Glutamatergic neuron (in vitro differentiated cells): ENCODE measurements at regions not wholly inside any gene's neighbourhood (a gene's known extent, or its start where the extent isn't known, plus 50 kb on each side); places are given as distances from the start of the nearest gene placed in this dataset.
"Not testable (repeated sequence)": the region's sequence is repeated elsewhere in the genome, so short reads cannot be mapped to it uniquely, and the experiment has no call there.

Experiments used
- DNase-seq: peaks from one replicate; pipeline ENCODE4 v3.0.0; 2022
- H3K27ac Mint-ChIP-seq: one replicate; pipeline ENCODE4 v1.8.0; 2020; ENCODE audit warnings: mild to moderate bottlenecking, mixed read lengths, inconsistent platforms; ENCODE audit not compliant: unreplicated experiment
- H3K27me3 Mint-ChIP-seq: one replicate; pipeline ENCODE4 v1.8.0; 2020; ENCODE audit warnings: mild to moderate bottlenecking, moderate library complexity, mixed read lengths, inconsistent platforms; ENCODE audit not compliant: unreplicated experiment
- H3K36me3 Mint-ChIP-seq: one replicate; pipeline ENCODE4 v1.8.0; 2020; ENCODE audit warnings: mild to moderate bottlenecking, mixed read lengths, inconsistent platforms; ENCODE audit not compliant: unreplicated experiment
- H3K4me1 Mint-ChIP-seq: one replicate; pipeline ENCODE4 v1.8.0; 2020; ENCODE audit warnings: mild to moderate bottlenecking, low read depth, mixed read lengths, inconsistent platforms; ENCODE audit not compliant: unreplicated experiment
- H3K4me3 Mint-ChIP-seq: one replicate; pipeline ENCODE4 v1.8.0; 2020; ENCODE audit warnings: mild to moderate bottlenecking, mixed read lengths, inconsistent platforms; ENCODE audit not compliant: unreplicated experiment
- H3K9me3 Mint-ChIP-seq: one replicate; pipeline ENCODE4 v1.8.0; 2020; ENCODE audit warnings: mild to moderate bottlenecking, moderate library complexity, mixed read lengths, inconsistent platforms; ENCODE audit not compliant: unreplicated experiment
- TF ChIP-seq, protein P1 (sequence below): fragments of 200-600 bp; sonication (generic); IDR thresholded peaks from one replicate; pipeline ENCODE4 v1.5.0; 2021; ENCODE audit not compliant: partially characterized antibody, unreplicated experiment

DNA sequence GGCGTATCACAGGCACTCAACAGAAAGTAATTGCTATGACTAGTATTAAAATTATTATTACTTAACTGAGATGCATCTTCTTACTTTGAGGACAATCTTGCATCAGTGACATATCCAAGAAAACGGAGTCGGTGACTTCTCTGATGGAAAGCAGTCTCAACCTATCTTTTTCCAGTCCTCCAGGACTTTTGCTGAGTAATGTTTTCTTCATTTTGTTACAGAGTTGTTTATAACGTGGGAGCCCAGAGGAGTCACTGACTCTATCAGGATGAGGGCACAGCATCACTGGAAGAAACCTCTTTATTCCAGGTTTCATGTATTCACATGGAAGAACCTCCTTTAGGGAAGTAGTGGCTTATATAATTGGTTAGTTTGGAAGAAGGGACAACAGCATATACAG lies 51.5 kb upstream of the MELK start:
- Mint-ChIP-seq H3K36me3 (no peaks in the 10 kb centered on the region), H3K4me1 (no peaks in the 10 kb centered on the region), H3K27me3 (peaks cover 6% of the 10 kb centered on the region), H3K4me3 (no peak overlapping the region), H3K9me3 (no peaks in the 10 kb centered on the region), H3K27ac (no peak overlapping the region)
- TF ChIP-seq, protein P1, sequence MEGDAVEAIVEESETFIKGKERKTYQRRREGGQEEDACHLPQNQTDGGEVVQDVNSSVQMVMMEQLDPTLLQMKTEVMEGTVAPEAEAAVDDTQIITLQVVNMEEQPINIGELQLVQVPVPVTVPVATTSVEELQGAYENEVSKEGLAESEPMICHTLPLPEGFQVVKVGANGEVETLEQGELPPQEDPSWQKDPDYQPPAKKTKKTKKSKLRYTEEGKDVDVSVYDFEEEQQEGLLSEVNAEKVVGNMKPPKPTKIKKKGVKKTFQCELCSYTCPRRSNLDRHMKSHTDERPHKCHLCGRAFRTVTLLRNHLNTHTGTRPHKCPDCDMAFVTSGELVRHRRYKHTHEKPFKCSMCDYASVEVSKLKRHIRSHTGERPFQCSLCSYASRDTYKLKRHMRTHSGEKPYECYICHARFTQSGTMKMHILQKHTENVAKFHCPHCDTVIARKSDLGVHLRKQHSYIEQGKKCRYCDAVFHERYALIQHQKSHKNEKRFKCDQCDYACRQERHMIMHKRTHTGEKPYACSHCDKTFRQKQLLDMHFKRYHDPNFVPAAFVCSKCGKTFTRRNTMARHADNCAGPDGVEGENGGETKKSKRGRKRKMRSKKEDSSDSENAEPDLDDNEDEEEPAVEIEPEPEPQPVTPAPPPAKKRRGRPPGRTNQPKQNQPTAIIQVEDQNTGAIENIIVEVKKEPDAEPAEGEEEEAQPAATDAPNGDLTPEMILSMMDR: no peak
- no peak for DNase-seq

DNA sequence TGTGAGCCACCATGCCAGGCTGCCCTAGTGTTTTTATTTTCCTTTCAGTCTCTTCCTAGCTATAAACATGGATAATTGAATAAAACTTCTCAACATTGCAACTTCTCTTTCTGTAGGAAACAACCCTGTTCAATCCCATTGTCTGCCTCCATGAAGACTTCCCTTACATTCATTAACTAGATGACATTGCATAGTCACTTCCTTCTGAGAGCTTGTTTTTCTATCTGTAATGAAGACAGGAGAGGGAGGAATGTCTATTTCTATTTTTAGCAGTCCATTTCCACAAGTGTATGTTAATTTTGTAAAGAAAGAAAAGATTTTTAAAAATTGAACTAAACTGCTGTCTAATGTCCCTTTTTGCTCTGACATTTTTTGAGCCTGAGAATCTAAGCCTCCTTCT lies 55.6 kb upstream of the MELK start:
- H3K27ac Mint-ChIP-seq: no peak overlapping the region
- TF ChIP-seq, protein P1: no peak
- DNase-seq: no peak
- H3K27me3 Mint-ChIP-seq: peaks cover 6% of the 10 kb centered on the region
- H3K9me3 Mint-ChIP-seq: no peaks in the 10 kb centered on the region
- no peak overlapping the region for H3K4me3 Mint-ChIP-seq
- no peaks in the 10 kb centered on the region for H3K4me1 Mint-ChIP-seq
- H3K36me3 Mint-ChIP-seq: no peaks in the 10 kb centered on the region

DNA sequence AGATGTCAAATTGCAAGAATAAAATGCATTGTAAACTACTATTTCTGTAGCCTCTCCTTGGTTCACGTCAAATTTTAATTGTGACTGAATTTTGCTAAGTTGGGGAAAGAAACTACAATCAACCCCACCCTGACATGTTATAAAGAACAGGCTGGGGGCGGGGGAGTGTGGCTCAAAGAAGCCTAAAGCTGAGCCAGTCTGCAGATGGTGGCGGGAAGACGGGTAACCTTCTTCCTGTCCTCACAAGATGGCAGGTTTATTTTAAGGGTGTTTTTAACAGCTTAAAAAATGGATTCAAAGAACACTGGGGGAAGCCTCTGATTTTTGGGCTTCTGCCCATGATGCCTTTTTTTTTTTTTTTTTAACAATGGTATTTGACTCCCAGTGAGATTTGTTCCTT lies 68.5 kb upstream of the MELK start:
- TF ChIP-seq, protein P1: no peak
- H3K9me3 Mint-ChIP-seq: no peaks in the 10 kb centered on the region
- H3K27me3 Mint-ChIP-seq: no peaks in the 10 kb centered on the region
- DNase-seq: no peak
- H3K4me3 Mint-ChIP-seq: no peak overlapping the region
- no peak overlapping the region for H3K27ac Mint-ChIP-seq
- peaks cover 10% of the 10 kb centered on the region for H3K4me1 Mint-ChIP-seq
- no peaks in the 10 kb centered on the region for H3K36me3 Mint-ChIP-seq

DNA sequence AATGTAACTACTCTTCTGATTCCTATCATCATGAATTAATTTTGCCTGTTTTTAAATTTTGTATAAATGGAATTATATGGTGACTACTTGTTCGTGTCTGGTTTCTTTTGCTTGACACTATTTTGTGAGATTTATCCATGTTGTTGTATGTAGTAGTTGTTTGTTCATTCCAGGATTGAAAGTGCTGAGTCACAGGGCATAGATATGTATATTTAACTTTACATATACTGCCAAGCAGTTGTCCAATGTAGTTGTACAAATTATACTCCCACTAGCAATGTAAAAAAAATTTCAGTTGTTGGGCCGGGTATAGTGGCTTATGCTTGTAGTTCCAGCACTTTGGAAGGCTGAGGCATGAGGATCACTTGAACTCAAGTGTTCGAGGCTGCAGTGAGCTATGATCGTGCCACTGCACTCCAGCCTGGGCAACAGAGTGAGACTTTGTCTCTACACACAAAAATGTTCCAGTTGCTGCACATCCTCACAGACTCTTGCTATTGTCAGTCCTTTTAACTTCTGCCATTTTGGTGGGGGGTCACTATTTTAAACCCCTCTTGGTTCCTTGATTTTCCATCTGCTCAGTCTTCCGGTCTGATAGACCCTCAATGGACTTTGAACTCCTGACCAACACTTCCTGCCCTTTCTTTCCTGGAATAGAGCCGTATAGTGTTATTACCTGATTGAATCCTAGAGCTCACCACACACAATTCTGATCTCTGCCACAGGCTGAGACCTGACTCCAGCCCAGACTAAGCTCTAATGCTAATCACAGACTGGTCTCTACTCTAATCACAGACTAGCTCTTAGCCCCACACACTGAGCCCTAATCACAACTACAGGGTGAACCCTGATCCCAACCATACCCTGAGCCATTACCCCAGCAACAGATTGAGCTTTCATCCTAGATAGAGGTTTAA lies 69.3 kb upstream of the MELK start:
- Mint-ChIP-seq H3K36me3 (no peaks in the 10 kb centered on the region), H3K9me3 (no peaks in the 10 kb centered on the region), H3K4me3 (no peak overlapping the region), H3K27ac (no peak overlapping the region), H3K4me1 (peaks cover 14% of the 10 kb centered on the region), H3K27me3 (no peaks in the 10 kb centered on the region)
- TF ChIP-seq, protein P1: no peak
- DNase-seq: no peak

DNA sequence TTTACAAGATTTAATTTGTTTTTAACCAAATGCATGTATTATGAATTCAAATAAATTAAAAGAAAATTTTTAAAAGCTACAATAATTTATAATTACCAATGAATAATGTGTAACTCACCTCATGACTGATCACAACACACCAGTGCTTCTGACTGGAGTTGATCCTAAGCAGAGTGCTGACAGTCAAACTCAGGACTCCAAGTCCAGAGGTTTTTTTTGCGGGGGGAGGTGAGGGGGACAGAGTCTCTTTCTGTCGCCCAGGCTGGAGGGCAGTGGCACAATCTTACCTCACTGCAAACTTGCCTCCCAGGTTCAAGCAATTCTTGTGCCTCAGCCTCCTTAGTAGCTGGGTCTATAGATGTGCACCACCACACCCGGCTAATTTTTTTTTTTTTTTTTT lies 71.0 kb upstream of the MELK start:
- Mint-ChIP-seq H3K27me3 (no peaks in the 10 kb centered on the region), H3K27ac (no peak overlapping the region)
- TF ChIP-seq, protein P1: no peak

DNA sequence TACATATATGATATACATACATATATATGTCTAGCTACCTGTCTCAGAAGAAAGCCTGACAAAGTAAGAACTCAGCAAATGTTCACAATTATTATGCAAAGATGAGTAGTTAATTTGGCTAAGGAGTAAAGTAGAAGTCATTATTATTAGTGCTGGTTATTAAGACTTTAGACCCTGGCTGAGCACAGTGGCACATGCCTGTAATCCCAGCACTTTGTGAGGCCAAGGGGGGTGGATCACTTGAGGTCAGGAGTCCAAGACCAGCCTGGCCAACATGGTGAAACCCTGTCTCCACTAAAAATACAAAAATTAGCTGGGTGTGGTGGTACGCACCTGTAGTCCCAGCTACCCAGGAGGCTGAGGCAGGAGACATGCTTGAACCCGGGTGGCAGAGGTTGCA lies 71.8 kb upstream of the MELK start:
- DNase-seq: not testable (repeated sequence)

More for the DNA sequence above, 71.0 kb upstream of the MELK start:
- H3K4me1 Mint-ChIP-seq: peaks cover 14% of the 10 kb centered on the region
- H3K9me3 Mint-ChIP-seq: no peaks in the 10 kb centered on the region
- H3K36me3 Mint-ChIP-seq: no peaks in the 10 kb centered on the region
- DNase-seq: no peak
- no peak overlapping the region for H3K4me3 Mint-ChIP-seq

More for the DNA sequence above, 71.8 kb upstream of the MELK start:
- peaks cover 14% of the 10 kb centered on the region for H3K4me1 Mint-ChIP-seq
- H3K36me3 Mint-ChIP-seq, H3K27me3 Mint-ChIP-seq, H3K9me3 Mint-ChIP-seq, H3K27ac Mint-ChIP-seq, H3K4me3 Mint-ChIP-seq: not testable (repeated sequence)
